SK-N-SH (cell line): ENCODE measurements at regions not wholly inside any gene's neighbourhood (a gene's known extent, or its start where the extent isn't known, plus 50 kb on each side); places are given as distances from the start of the nearest gene placed in this dataset.
A peak's percentile ranks its signal among the peaks of the same experiment; 100 is the strongest.

Source experiments
- CTCF ChIP-seq: fragments of 200-600 bp; sonication (generic); IDR thresholded peaks from 2 replicates; pipeline ENCODE4 v1.6.1; 2017; ENCODE audit warnings: antibody characterized with exemption, mild to moderate bottlenecking, moderate library complexity
- ELF1 ChIP-seq: IDR thresholded peaks from 2 replicates; pipeline ENCODE4 v1.4.0; 2012
- EZH2phosphoT487 ChIP-seq: fragments of 200-600 bp; sonication (generic); IDR thresholded peaks from 2 replicates; pipeline ENCODE4 v1.6.1; 2017; ENCODE audit warnings: low read depth, mixed run types, mild to moderate bottlenecking, antibody characterized with exemption, moderate library complexity, borderline replicate concordance
- FOXM1 ChIP-seq: IDR thresholded peaks from 2 replicates; pipeline ENCODE4 v1.4.0; 2012; ENCODE audit warnings: low read depth, mild to moderate bottlenecking
- GABPA ChIP-seq: IDR thresholded peaks from 2 replicates; pipeline ENCODE4 v1.4.0; 2012; ENCODE audit warnings: low read depth, mild to moderate bottlenecking
- NFIC ChIP-seq: IDR thresholded peaks from 2 replicates; pipeline ENCODE4 v1.4.0; 2012; ENCODE audit warnings: borderline replicate concordance
- POLR2AphosphoS5 ChIP-seq: IDR thresholded peaks from 2 replicates; pipeline ENCODE4 v1.6.1; 2012; ENCODE audit warnings: low read depth, low read length
- RAD21 ChIP-seq: IDR thresholded peaks from 2 replicates; pipeline ENCODE4 v1.6.1; 2012; ENCODE audit warnings: mild to moderate bottlenecking, low read length
- RCOR1 ChIP-seq: fragments of 150-350 bp; IDR thresholded peaks from 2 replicates; pipeline ENCODE4 v1.6.1; 2017; ENCODE audit warnings: antibody characterized with exemption, low read length
- RFX5 ChIP-seq: IDR thresholded peaks from 2 replicates; pipeline ENCODE4 v1.6.1; 2012; ENCODE audit warnings: mild to moderate bottlenecking, improper control_type of control experiment, low read length
- RXRA ChIP-seq: IDR thresholded peaks from 2 replicates; pipeline ENCODE4 v1.4.0; 2012; ENCODE audit warnings: low read depth, mild to moderate bottlenecking, borderline replicate concordance
- TAF1 ChIP-seq: IDR thresholded peaks from 2 replicates; pipeline ENCODE4 v1.6.1; 2012; ENCODE audit warnings: low read depth, mild to moderate bottlenecking, low read length, moderate library complexity, borderline replicate concordance
- TF ChIP-seq, protein P1 (sequence below): IDR thresholded peaks from 2 replicates; pipeline ENCODE4 v1.6.1; 2012; ENCODE audit warnings: mild to moderate bottlenecking, low read depth, low read length, moderate library complexity

DNA sequence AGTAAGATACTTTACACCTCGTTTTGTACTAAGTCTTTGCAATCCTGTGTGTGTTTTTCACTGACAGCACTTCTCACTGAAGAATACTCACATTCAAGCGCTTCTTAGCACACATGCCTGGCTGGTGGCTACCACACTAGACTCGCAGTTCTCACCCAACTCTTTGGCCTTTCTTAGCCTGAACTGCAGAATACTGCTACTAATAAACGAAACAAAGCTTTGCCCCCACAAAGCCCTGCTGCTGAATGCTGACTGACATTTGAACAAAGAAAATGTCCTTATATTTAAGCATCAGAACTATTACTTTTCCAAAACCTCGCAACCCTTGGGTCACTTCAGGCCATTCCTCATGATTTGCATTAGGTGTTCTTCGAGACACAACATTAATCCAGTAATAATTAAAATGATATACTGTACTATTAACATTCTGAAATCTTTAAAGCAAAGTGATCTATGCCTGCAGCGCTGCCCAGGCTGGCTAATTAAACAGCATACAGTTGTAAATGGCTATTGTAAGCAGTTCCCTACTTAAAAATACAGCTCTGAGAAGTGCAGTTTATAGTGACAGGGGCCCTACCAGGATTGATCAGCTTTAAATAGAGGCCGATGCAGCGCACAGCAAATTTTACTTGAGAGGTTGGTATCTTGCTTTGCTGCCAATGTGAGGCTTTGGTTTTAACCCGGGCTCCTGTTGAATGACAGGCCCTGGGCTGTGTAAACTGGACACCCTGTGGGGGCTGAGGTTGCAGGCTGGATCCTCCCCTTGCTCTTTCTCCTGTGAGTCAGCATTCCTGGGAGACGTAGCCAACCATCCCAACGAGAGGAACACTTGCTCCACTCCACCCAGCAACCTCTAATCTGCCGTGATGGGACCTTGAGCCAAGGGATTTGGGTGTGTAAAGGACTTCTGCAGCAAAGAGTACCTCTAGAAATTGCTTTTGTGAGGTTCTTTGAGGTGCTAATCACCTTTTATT lies 899.0 kb downstream of the TFAP2A start:
- TF ChIP-seq RFX5 (peak; percentile 31; the same call in 1 of the 2 replicates), CTCF (no peak), RAD21 (no peak), RXRA (no peak), NFIC (peak; percentile 56), GABPA (no peak), TAF1 (no peak; the same call in 1 of the 2 replicates), EZH2phosphoT487 (no peak), ELF1 (no peak), RCOR1 (no peak), POLR2AphosphoS5 (no peak; the same call in 1 of the 2 replicates), FOXM1 (no peak)
- TF ChIP-seq, protein P1, sequence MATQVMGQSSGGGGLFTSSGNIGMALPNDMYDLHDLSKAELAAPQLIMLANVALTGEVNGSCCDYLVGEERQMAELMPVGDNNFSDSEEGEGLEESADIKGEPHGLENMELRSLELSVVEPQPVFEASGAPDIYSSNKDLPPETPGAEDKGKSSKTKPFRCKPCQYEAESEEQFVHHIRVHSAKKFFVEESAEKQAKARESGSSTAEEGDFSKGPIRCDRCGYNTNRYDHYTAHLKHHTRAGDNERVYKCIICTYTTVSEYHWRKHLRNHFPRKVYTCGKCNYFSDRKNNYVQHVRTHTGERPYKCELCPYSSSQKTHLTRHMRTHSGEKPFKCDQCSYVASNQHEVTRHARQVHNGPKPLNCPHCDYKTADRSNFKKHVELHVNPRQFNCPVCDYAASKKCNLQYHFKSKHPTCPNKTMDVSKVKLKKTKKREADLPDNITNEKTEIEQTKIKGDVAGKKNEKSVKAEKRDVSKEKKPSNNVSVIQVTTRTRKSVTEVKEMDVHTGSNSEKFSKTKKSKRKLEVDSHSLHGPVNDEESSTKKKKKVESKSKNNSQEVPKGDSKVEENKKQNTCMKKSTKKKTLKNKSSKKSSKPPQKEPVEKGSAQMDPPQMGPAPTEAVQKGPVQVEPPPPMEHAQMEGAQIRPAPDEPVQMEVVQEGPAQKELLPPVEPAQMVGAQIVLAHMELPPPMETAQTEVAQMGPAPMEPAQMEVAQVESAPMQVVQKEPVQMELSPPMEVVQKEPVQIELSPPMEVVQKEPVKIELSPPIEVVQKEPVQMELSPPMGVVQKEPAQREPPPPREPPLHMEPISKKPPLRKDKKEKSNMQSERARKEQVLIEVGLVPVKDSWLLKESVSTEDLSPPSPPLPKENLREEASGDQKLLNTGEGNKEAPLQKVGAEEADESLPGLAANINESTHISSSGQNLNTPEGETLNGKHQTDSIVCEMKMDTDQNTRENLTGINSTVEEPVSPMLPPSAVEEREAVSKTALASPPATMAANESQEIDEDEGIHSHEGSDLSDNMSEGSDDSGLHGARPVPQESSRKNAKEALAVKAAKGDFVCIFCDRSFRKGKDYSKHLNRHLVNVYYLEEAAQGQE, result no peak
